ENCODE measurements at regions not wholly inside any gene's neighbourhood (a gene's known extent, or its start where the extent isn't known, plus 50 kb on each side); places are given as distances from the start of the nearest gene placed in this dataset.
A peak's percentile ranks its signal among the peaks of the same experiment; 100 is the strongest.

DNA sequence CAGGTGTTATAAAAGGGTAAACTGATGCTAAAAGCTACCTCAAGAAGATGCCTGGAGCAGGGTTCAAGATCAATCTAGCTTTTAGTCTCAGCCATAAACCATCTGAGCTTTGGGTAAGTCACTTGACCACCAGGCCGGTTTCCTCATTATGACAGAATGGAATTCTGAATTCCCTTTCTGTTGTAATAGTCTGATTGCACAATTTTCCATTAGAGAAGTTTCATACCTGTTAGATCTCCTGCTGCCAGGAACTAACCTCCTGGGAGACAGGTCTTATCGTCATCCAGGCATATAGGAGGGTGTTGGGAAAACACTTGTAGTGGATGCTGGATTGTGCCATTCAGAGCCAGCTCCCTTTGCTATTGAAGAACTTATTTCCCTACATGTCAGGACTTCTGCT, 272.5 kb downstream of the TDRD15 start:
- H3K4me1 ChIP-seq, result no peaks in the 10 kb centered on the region
- no peak overlapping the region for H3K4me3 ChIP-seq
- H3K27me3 ChIP-seq, result no peaks in the 10 kb centered on the region
- no peaks in the 10 kb centered on the region for H3K9me3 ChIP-seq
- TF ChIP-seq CTCF (IDR thresholded peaks at IDR 0.05) (no peak), POLR2AphosphoS5 (IDR thresholded peaks at IDR 0.05; ENCODE audit: insufficient read depth in 1 of 2, low read depth in 1 of 2) (no peak), POLR2A (IDR thresholded peaks at IDR 0.05) (no peak)
- DNase-seq (ENCODE audit: extremely low spot score in 2 of 2), result no peak
- H3K36me3 ChIP-seq, result no peaks in the 10 kb centered on the region
- intact Hi-C loops (cut with DNase I), result no loop called here
- no peak overlapping the region for H3K27ac ChIP-seq

- Histone ChIP-seq H3K4me3 (no peak overlapping the region), H3K27me3 (no peaks in the 10 kb centered on the region), H3K36me3 (no peaks in the 10 kb centered on the region), H3K9me3 (no peaks in the 10 kb centered on the region), H3K27ac (no peak overlapping the region), H3K4me1 (no peaks in the 10 kb centered on the region)
- intact Hi-C loops (cut with DNase I), result no loop called here
- no peak for TF ChIP-seq POLR2A (IDR thresholded peaks at IDR 0.05)
- no peak for TF ChIP-seq POLR2AphosphoS5 (IDR thresholded peaks at IDR 0.05; ENCODE audit: insufficient read depth in 1 of 2, low read depth in 1 of 2)
- no peak for TF ChIP-seq CTCF (IDR thresholded peaks at IDR 0.05)
- peak in 1 of 2 donors; percentile 40 for DNase-seq (ENCODE audit: extremely low spot score in 2 of 2)
Observed at GRCh38 chr2:21401022-21401698, 277.4 kb downstream of the TDRD15 start.

- Histone ChIP-seq H3K27ac (no peak overlapping the region), H3K27me3 (no peaks in the 10 kb centered on the region), H3K4me3 (no peak overlapping the region), H3K36me3 (no peaks in the 10 kb centered on the region), H3K4me1 (no peaks in the 10 kb centered on the region), H3K9me3 (no peaks in the 10 kb centered on the region)
- no peak for TF ChIP-seq POLR2AphosphoS5 (IDR thresholded peaks at IDR 0.05; ENCODE audit: insufficient read depth in 1 of 2, low read depth in 1 of 2)
- no peak for TF ChIP-seq CTCF (IDR thresholded peaks at IDR 0.05)
- TF ChIP-seq POLR2A (IDR thresholded peaks at IDR 0.05), result no peak
- DNase-seq (ENCODE audit: extremely low spot score in 2 of 2), result no peak
- intact Hi-C loops (cut with DNase I), result no loop called here
Observed at GRCh38 chr2:21404137-21404536, 280.4 kb downstream of the TDRD15 start.

GRCh38 chr2:21404827-21405625, 281.3 kb downstream of the TDRD15 start:
- Histone ChIP-seq H3K27me3 (no peaks in the 10 kb centered on the region), H3K36me3 (no peaks in the 10 kb centered on the region), H3K4me1 (no peaks in the 10 kb centered on the region), H3K27ac (no peak overlapping the region), H3K4me3 (no peak overlapping the region), H3K9me3 (no peaks in the 10 kb centered on the region)
- TF ChIP-seq CTCF (IDR thresholded peaks at IDR 0.05) (no peak), POLR2AphosphoS5 (IDR thresholded peaks at IDR 0.05; ENCODE audit: insufficient read depth in 1 of 2, low read depth in 1 of 2) (no peak), POLR2A (IDR thresholded peaks at IDR 0.05) (no peak)
- intact Hi-C loops (cut with DNase I), result no loop called here
- DNase-seq (ENCODE audit: extremely low spot score in 2 of 2), result no peak

- no peak for DNase-seq (ENCODE audit: extremely low spot score in 2 of 2)
- H3K4me1 ChIP-seq, result no peaks in the 10 kb centered on the region
- H3K27ac ChIP-seq, result no peak overlapping the region
- no peaks in the 10 kb centered on the region for H3K27me3 ChIP-seq
- H3K9me3 ChIP-seq, result no peaks in the 10 kb centered on the region
- no peak for TF ChIP-seq POLR2AphosphoS5 (IDR thresholded peaks at IDR 0.05; ENCODE audit: insufficient read depth in 1 of 2, low read depth in 1 of 2)
- no peak for TF ChIP-seq POLR2A (IDR thresholded peaks at IDR 0.05)
- TF ChIP-seq CTCF (IDR thresholded peaks at IDR 0.05), result no peak
- H3K4me3 ChIP-seq, result no peak overlapping the region
- intact Hi-C loops (cut with DNase I), result no loop called here
- no peaks in the 10 kb centered on the region for H3K36me3 ChIP-seq
Observed at GRCh38 chr2:21406386-21406785, 282.6 kb downstream of the TDRD15 start.

All from vagina (tissue), 2 donors.